Astrocyte of the cerebellum (primary cell): ENCODE measurements at regions not wholly inside any gene's neighbourhood (a gene's known extent, or its start where the extent isn't known, plus 50 kb on each side); places are given as distances from the start of the nearest gene placed in this dataset.

Source experiments
- DNase-seq: peaks from one replicate; pipeline ENCODE4 v3.0.0-alpha.2; 2011; ENCODE audit warnings: low read depth
- H3K4me3 ChIP-seq: 2 replicates; pipeline ENCODE4 v1.5.1; 2011; ENCODE audit warnings: mild to moderate bottlenecking, low read depth, low read length, moderate library complexity
- CTCF ChIP-seq: IDR thresholded peaks from 2 replicates; pipeline ENCODE4 v1.5.1; 2012; ENCODE audit warnings: low read length, low read depth, moderate library complexity, mild to moderate bottlenecking; ENCODE audit errors: missing control alignments
- in situ Hi-C: cut with HindIII; loops from 2 replicates; pipeline ENCODE4 v1.10.0; 2017; ENCODE audit warnings: low sequenced_read_pairs

- H3K4me3 ChIP-seq: no peak overlapping the region
- no peak for TF ChIP-seq CTCF
- no peak for DNase-seq
- in situ Hi-C loops: no loop called here
These were observed 147.9 kb upstream of the FGF13 start for GRCh38 chrX:138859421-138859820.

GRCh38 chrX:138858951-138859350, 147.4 kb upstream of the FGF13 start:
- in situ Hi-C loops: no loop called here
- no peak for TF ChIP-seq CTCF
- no peak for DNase-seq
- H3K4me3 ChIP-seq: no peak overlapping the region

GRCh38 chrX:138858438-138858837, 146.9 kb upstream of the FGF13 start:
- no peak overlapping the region for H3K4me3 ChIP-seq
- peak; percentile 63 for DNase-seq
- in situ Hi-C loops: no loop called here
- TF ChIP-seq CTCF: no peak

- in situ Hi-C loops: no loop called here
- H3K4me3 ChIP-seq: no peak overlapping the region
- no peak for DNase-seq
- no peak for TF ChIP-seq CTCF
These were observed 145.5 kb upstream of the FGF13 start for GRCh38 chrX:138856881-138857604.

GRCh38 chrX:138853936-138854335, 142.4 kb upstream of the FGF13 start:
- H3K4me3 ChIP-seq: no peak overlapping the region
- no peak for TF ChIP-seq CTCF
- in situ Hi-C loops: no loop called here
- DNase-seq: peak; percentile 64

- TF ChIP-seq CTCF: no peak
- no peak overlapping the region for H3K4me3 ChIP-seq
- DNase-seq: no peak
- in situ Hi-C loops: no loop called here
These were observed 138.0 kb upstream of the FGF13 start for GRCh38 chrX:138849521-138849920.
